ENCODE measurements at regions not wholly inside any gene's neighbourhood (a gene's known extent, or its start where the extent isn't known, plus 50 kb on each side); places are given as distances from the start of the nearest gene placed in this dataset.

GRCh38 chr6:128605961-128606360 lies 85.6 kb upstream of the PTPRK start:
- intact Hi-C loops (cut with micrococcal nuclease) (no loop called here), in situ Hi-C loops (cut with MboI) (no loop called here)
- Histone ChIP-seq H3K27ac (ENCODE audit: extremely low read depth, low read depth, low read length) (no peak overlapping the region), H3K79me2 (ENCODE audit: control insufficient read depth, insufficient read depth, low read length) (no peaks in the 10 kb centered on the region), H3K36me3 (ENCODE audit: control insufficient read depth, insufficient read depth, low read length) (no peaks in the 10 kb centered on the region), H3K27me3 (ENCODE audit: control insufficient read depth in 2 of 2, insufficient read depth in 2 of 2, low read length in 2 of 2) (no peaks in the 10 kb centered on the region), H4K20me1 (replicated peaks; ENCODE audit: control insufficient read depth, insufficient read depth, low read length) (no peaks in the 10 kb centered on the region), H3K9me1 (ENCODE audit: control insufficient read depth, insufficient read depth, low read length) (no peaks in the 10 kb centered on the region), H2AFZ (ENCODE audit: low read depth, low read length) (no peak overlapping the region), H3K4me3 (no peak overlapping the region), H3K4me1 (replicated peaks in 1 of 2; ENCODE audit: control insufficient read depth in 2 of 2, insufficient read depth in 2 of 2, low read length in 2 of 2) (no peaks in the 10 kb centered on the region), H3K9me3 (replicated peaks; ENCODE audit: control insufficient read depth, insufficient read depth, low read depth, low read length) (no peaks in the 10 kb centered on the region), H3K9ac (ENCODE audit: insufficient read depth in 1 of 2, low read depth in 2 of 2, low read length in 2 of 2) (no peak overlapping the region), H3K4me2 (ENCODE audit: insufficient read depth, low read length) (no peak overlapping the region)
- ATAC-seq (no peak), FAIRE-seq (no peak), DNase-seq (ENCODE audit: extremely low read depth in 1 of 4, low spot score in 3 of 4) (no peak)
- TF ChIP-seq ETS1 (conservative IDR thresholded peaks at IDR 0.05; ENCODE audit: control insufficient read depth, low read depth, low read length), result no peak
- no TSS peak for BruUV-seq (replicated peaks)
- WGBS (ENCODE audit: insufficient coverage, low coverage, missing lambda C conversion rate), result 0% methylated on average over 2 of the region's 2 CpGs
- POLR2A ChIA-PET, result no interaction called here
- CTCF ChIA-PET (ENCODE audit: low intra/inter-chr PET ratio), result no interaction called here

DNA sequence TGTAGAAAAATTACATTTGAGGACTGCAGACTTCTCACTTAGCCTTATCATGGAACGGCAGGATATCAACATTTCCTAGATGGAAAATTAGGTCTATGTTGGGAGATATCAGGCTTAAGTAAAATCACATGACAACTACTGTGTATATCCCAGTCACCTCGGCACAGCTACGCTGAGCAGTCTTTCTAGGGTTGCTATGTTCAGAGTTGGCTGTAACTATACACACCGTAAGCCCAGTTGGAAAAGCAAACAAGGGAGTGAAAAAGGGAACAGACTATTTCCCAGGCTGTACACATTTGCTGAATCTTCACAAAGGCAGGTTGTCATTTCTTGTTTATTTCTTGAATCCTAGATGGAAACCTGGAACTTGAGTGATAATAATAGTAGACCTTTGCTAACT lies 80.7 kb upstream of the PTPRK start:
- H3K27ac ChIP-seq (ENCODE audit: extremely low read depth, low read depth, low read length), result no peak overlapping the region
- no peak for FAIRE-seq
- no peaks in the 10 kb centered on the region for H3K4me1 ChIP-seq (replicated peaks in 1 of 2; ENCODE audit: control insufficient read depth in 2 of 2, insufficient read depth in 2 of 2, low read length in 2 of 2)
- no peaks in the 10 kb centered on the region for H4K20me1 ChIP-seq (replicated peaks; ENCODE audit: control insufficient read depth, insufficient read depth, low read length)
- H3K9me1 ChIP-seq (ENCODE audit: control insufficient read depth, insufficient read depth, low read length), result no peaks in the 10 kb centered on the region
- H3K4me2 ChIP-seq (ENCODE audit: insufficient read depth, low read length), result no peak overlapping the region
- no peaks in the 10 kb centered on the region for H3K36me3 ChIP-seq (ENCODE audit: control insufficient read depth, insufficient read depth, low read length)
- intact Hi-C loops (cut with micrococcal nuclease), result no loop called here
- BruUV-seq (replicated peaks), result no TSS peak
- CTCF ChIA-PET (ENCODE audit: low intra/inter-chr PET ratio), result interaction anchor here (1.0 kb wide), 1 partner anchor 28 kb away, joined by 6 read pairs; no protein-coding TSS in a partner anchor
- no peak overlapping the region for H3K9ac ChIP-seq (ENCODE audit: insufficient read depth in 1 of 2, low read depth in 2 of 2, low read length in 2 of 2)
- TF ChIP-seq EP400 (IDR thresholded peaks at IDR 0.05) (no peak), WHSC1 (IDR thresholded peaks at IDR 0.05; ENCODE audit: low read length) (no peak)
- TF ChIP-seq, protein P1, sequence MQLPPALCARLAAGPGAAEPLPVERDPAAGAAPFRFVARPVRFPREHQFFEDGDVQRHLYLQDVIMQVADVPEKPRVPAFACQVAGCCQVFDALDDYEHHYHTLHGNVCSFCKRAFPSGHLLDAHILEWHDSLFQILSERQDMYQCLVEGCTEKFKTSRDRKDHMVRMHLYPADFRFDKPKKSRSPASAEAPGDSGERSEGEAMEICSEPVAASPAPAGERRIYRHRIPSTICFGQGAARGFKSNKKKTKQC (CRISPR knock-in tag; IDR thresholded peaks at IDR 0.05), result no peak
- no peak for ATAC-seq
- no peak overlapping the region for H3K4me3 ChIP-seq
- DNase-seq (ENCODE audit: extremely low read depth in 1 of 4, low spot score in 3 of 4), result no peak
- no peaks in the 10 kb centered on the region for H3K27me3 ChIP-seq (ENCODE audit: control insufficient read depth in 2 of 2, insufficient read depth in 2 of 2, low read length in 2 of 2)
- no peaks in the 10 kb centered on the region for H3K9me3 ChIP-seq (replicated peaks; ENCODE audit: control insufficient read depth, insufficient read depth, low read depth, low read length)
- no peak overlapping the region for H2AFZ ChIP-seq (ENCODE audit: low read depth, low read length)
- 0% methylated on average over 4 of the region's 4 CpGs for WGBS (ENCODE audit: insufficient coverage, low coverage, missing lambda C conversion rate)
- POLR2A ChIA-PET, result no interaction called here
- in situ Hi-C loops (cut with MboI), result no loop called here
- no peaks in the 10 kb centered on the region for H3K79me2 ChIP-seq (ENCODE audit: control insufficient read depth, insufficient read depth, low read length)
